ENCODE measurements at regions not wholly inside any gene's neighbourhood (a gene's known extent, or its start where the extent isn't known, plus 50 kb on each side); places are given as distances from the start of the nearest gene placed in this dataset.

GRCh38 chr2:16102976-16103380 lies 162.6 kb downstream of the MYCN start:
- ChIA-PET CTCF (no interaction called here), POLR2A (no interaction called here)
- H3K4me3 ChIP-seq (ENCODE audit: control extremely low read depth in 1 of 5, extremely low read depth in 1 of 5, insufficient read depth in 1 of 5, low read depth in 2 of 5, low read length in 4 of 5): no peak overlapping the region
- no peaks in the 10 kb centered on the region for H3K27me3 ChIP-seq (replicated peaks in 1 of 4; ENCODE audit: control extremely low read depth in 1 of 4, control insufficient read depth in 3 of 4, insufficient read depth in 4 of 4, low read length in 3 of 4)
- ATAC-seq (ENCODE audit: low read depth) (no peak), DNase-seq (no peak)
- Mint-ChIP-seq H3K4me1 (no peaks in the 10 kb centered on the region), H3K27ac (no peak overlapping the region), H3K4me3 (no peak overlapping the region), H3K27me3 (no peaks in the 10 kb centered on the region), H3K9me3 (ENCODE audit: insufficient read depth) (no peaks in the 10 kb centered on the region)
- no peaks in the 10 kb centered on the region for H3K36me3 ChIP-seq (replicated peaks in 1 of 2; ENCODE audit: control extremely low read depth in 1 of 2, control insufficient read depth in 1 of 2, extremely low read depth in 1 of 2, insufficient read depth in 2 of 2, low read length in 1 of 2)
- H3K27ac ChIP-seq (ENCODE audit: low read length in 2 of 2): no peak overlapping the region
- no peak for TF ChIP-seq CTCF (IDR thresholded peaks at IDR 0.05)
- no peak for TF ChIP-seq EZH2 (IDR thresholded peaks at IDR 0.05; ENCODE audit: borderline replicate concordance, insufficient read depth, low read depth, low read length, poor library complexity, severe bottlenecking)
- no peaks in the 10 kb centered on the region for H3K79me2 ChIP-seq (ENCODE audit: control insufficient read depth, insufficient read depth, low read length)
- no peaks in the 10 kb centered on the region for H4K20me1 ChIP-seq (ENCODE audit: control insufficient read depth, insufficient read depth, low read length, poor library complexity, severe bottlenecking)
- no peaks in the 10 kb centered on the region for H3K4me1 ChIP-seq (ENCODE audit: control insufficient read depth in 2 of 2, insufficient read depth in 2 of 2, low read length in 2 of 2)
- peaks cover 0 to 3% (median 0%) of the 10 kb centered on the region in 3 donors for H3K9me3 ChIP-seq (ENCODE audit: control extremely low read depth in 1 of 3, control insufficient read depth in 2 of 3, insufficient read depth in 1 of 3, low read length in 2 of 3)
- no peak overlapping the region for H2AFZ ChIP-seq (ENCODE audit: insufficient read depth, low read depth, low read length, poor library complexity, severe bottlenecking)
- H3K9ac ChIP-seq (ENCODE audit: low read length): no peak overlapping the region
- intact Hi-C loops (cut with micrococcal nuclease): no loop called here
- WGBS (ENCODE audit: insufficient coverage): 85% methylated on average over 15 of the region's 16 CpGs
- H3K4me2 ChIP-seq (replicated peaks; ENCODE audit: low read depth, low read length, poor library complexity, severe bottlenecking): no peak overlapping the region

GRCh38 chr2:16102358-16102975 lies 162.1 kb downstream of the MYCN start:
- Histone ChIP-seq H3K27ac (ENCODE audit: low read length in 2 of 2) (no peak overlapping the region), H3K79me2 (ENCODE audit: control insufficient read depth, insufficient read depth, low read length) (no peaks in the 10 kb centered on the region), H2AFZ (ENCODE audit: insufficient read depth, low read depth, low read length, poor library complexity, severe bottlenecking) (no peak overlapping the region), H3K4me3 (ENCODE audit: control extremely low read depth in 1 of 5, extremely low read depth in 1 of 5, insufficient read depth in 1 of 5, low read depth in 2 of 5, low read length in 4 of 5) (no peak overlapping the region), H3K9me3 (ENCODE audit: control extremely low read depth in 1 of 3, control insufficient read depth in 2 of 3, insufficient read depth in 1 of 3, low read length in 2 of 3) (peaks cover 0 to 3% (median 0%) of the 10 kb centered on the region in 3 donors), H3K9ac (ENCODE audit: low read length) (no peak overlapping the region), H3K4me2 (replicated peaks; ENCODE audit: low read depth, low read length, poor library complexity, severe bottlenecking) (no peak overlapping the region), H3K4me1 (ENCODE audit: control insufficient read depth in 2 of 2, insufficient read depth in 2 of 2, low read length in 2 of 2) (no peaks in the 10 kb centered on the region), H4K20me1 (ENCODE audit: control insufficient read depth, insufficient read depth, low read length, poor library complexity, severe bottlenecking) (no peaks in the 10 kb centered on the region), H3K27me3 (replicated peaks in 1 of 4; ENCODE audit: control extremely low read depth in 1 of 4, control insufficient read depth in 3 of 4, insufficient read depth in 4 of 4, low read length in 3 of 4) (no peaks in the 10 kb centered on the region), H3K36me3 (replicated peaks in 1 of 2; ENCODE audit: control extremely low read depth in 1 of 2, control insufficient read depth in 1 of 2, extremely low read depth in 1 of 2, insufficient read depth in 2 of 2, low read length in 1 of 2) (no peaks in the 10 kb centered on the region)
- no peaks in the 10 kb centered on the region for H3K4me1 Mint-ChIP-seq
- ChIA-PET CTCF (no interaction called here), POLR2A (no interaction called here)
- TF ChIP-seq CTCF (IDR thresholded peaks at IDR 0.05): no peak
- TF ChIP-seq EZH2 (IDR thresholded peaks at IDR 0.05; ENCODE audit: borderline replicate concordance, insufficient read depth, low read depth, low read length, poor library complexity, severe bottlenecking): no peak
- no peak for ATAC-seq (ENCODE audit: low read depth)
- 83% methylated on average over 13 of the region's 14 CpGs for WGBS (ENCODE audit: insufficient coverage)
- no peaks in the 10 kb centered on the region for H3K27me3 Mint-ChIP-seq
- no peaks in the 10 kb centered on the region for H3K9me3 Mint-ChIP-seq (ENCODE audit: insufficient read depth)
- intact Hi-C loops (cut with micrococcal nuclease): no loop called here
- no peak overlapping the region for H3K4me3 Mint-ChIP-seq
- no peak for DNase-seq
- no peak overlapping the region for H3K27ac Mint-ChIP-seq

Data from B cell (primary cell).